DOHH2 (cell line): ENCODE measurements at regions not wholly inside any gene's neighbourhood (a gene's known extent, or its start where the extent isn't known, plus 50 kb on each side); places are given as distances from the start of the nearest gene placed in this dataset.

Experiments
- EZH2phosphoT487 ChIP-seq: fragments of 200-600 bp; sonication (generic); IDR thresholded peaks from 2 replicates; pipeline ENCODE4 v1.6.1; 2017; ENCODE audit warnings: borderline replicate concordance, mild to moderate bottlenecking, antibody characterized with exemption, low read length, moderate library complexity, mixed read lengths
- TF ChIP-seq, protein P1 (sequence below): fragments of 200-600 bp; sonication (generic); IDR thresholded peaks from one replicate; pipeline ENCODE4 v1.5.1; 2014; ENCODE audit warnings: antibody characterized with exemption, mild to moderate bottlenecking, low read depth, low read length; ENCODE audit not compliant: poor library complexity, severe bottlenecking

- TF ChIP-seq, protein P1, sequence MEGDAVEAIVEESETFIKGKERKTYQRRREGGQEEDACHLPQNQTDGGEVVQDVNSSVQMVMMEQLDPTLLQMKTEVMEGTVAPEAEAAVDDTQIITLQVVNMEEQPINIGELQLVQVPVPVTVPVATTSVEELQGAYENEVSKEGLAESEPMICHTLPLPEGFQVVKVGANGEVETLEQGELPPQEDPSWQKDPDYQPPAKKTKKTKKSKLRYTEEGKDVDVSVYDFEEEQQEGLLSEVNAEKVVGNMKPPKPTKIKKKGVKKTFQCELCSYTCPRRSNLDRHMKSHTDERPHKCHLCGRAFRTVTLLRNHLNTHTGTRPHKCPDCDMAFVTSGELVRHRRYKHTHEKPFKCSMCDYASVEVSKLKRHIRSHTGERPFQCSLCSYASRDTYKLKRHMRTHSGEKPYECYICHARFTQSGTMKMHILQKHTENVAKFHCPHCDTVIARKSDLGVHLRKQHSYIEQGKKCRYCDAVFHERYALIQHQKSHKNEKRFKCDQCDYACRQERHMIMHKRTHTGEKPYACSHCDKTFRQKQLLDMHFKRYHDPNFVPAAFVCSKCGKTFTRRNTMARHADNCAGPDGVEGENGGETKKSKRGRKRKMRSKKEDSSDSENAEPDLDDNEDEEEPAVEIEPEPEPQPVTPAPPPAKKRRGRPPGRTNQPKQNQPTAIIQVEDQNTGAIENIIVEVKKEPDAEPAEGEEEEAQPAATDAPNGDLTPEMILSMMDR, result no peak
- TF ChIP-seq EZH2phosphoT487, result no peak
Measured at GRCh38 chr18:59848002-59848401, 51.8 kb upstream of the PMAIP1 start.
